Testis (tissue), 2 donors: ENCODE measurements at regions not wholly inside any gene's neighbourhood (a gene's known extent, or its start where the extent isn't known, plus 50 kb on each side); places are given as distances from the start of the nearest gene placed in this dataset.

Experiments
- DNase-seq: peaks from one replicate; pipeline ENCODE4 v3.0.0-alpha.2; 2019
- H3K27ac ChIP-seq, 2 donors: fragments of 200-600 bp; sonication (generic); one replicate each; pipeline ENCODE4 v1.5.1; 2019
- H3K27me3 ChIP-seq: fragments of 200-600 bp; sonication (generic); one replicate; pipeline ENCODE4 v1.5.1; 2019
- H3K36me3 ChIP-seq: fragments of 200-600 bp; sonication (generic); one replicate; pipeline ENCODE4 v1.5.1; 2017; ENCODE audit warnings: low read depth; ENCODE audit errors: missing control alignments
- H3K4me1 ChIP-seq: fragments of 200-600 bp; sonication (generic); one replicate; pipeline ENCODE4 v1.5.1; 2019
- H3K4me3 ChIP-seq, 2 donors: fragments of 200-600 bp; sonication (generic); one replicate each; pipeline ENCODE4 v1.5.1; 2017 to 2019
- H3K9me3 ChIP-seq: fragments of 200-600 bp; sonication (generic); one replicate; pipeline ENCODE4 v1.5.1; 2017
- CTCF ChIP-seq, 3 experiments: fragments of 450-650 bp in 2 of 3; fragments of 200-600 bp in 1 of 3; sonication (generic) in 1 of 3; IDR thresholded peaks; one replicate each; pipeline ENCODE4 v1.5.1; 2016 to 2019; ENCODE audit warnings: antibody characterized with exemption in 3 of 3, mild to moderate bottlenecking in 2 of 3, moderate library complexity in 1 of 3
- POLR2A ChIP-seq: fragments of 450-650 bp; IDR thresholded peaks from one replicate; pipeline ENCODE4 v1.6.1; 2017; ENCODE audit warnings: antibody characterized with exemption, mild to moderate bottlenecking, moderate library complexity
- WGBS, 2 donors: methylation state at CpG; one replicate each; pipeline ENCODE4 v1.1.5; 2018; 5-methylcytosine and 5-hydroxymethylcytosine counted together
- intact Hi-C: fragments of 100-400 bp; cut with DNase I; formaldehyde crosslinking; loops from one replicate; pipeline ENCODE4 v1.15.1; 2023; ENCODE audit warnings: low total_unique reads

GRCh38 chr5:98570661-98571191, 202.7 kb upstream of the RGMB start:
- intact Hi-C loops: no loop called here
- WGBS, 2 donors: 23 to 28% methylated on average over 1 of the region's 1 CpG
- TF ChIP-seq POLR2A: no peak
- no peak for TF ChIP-seq CTCF (IDR thresholded peaks at IDR 0.05)
- H3K9me3 ChIP-seq: no peaks in the 10 kb centered on the region
- H3K4me3 ChIP-seq: no peak overlapping the region
- no peak overlapping the region for H3K27ac ChIP-seq
- H3K27me3 ChIP-seq: no peaks in the 10 kb centered on the region
- DNase-seq: no peak
- H3K4me1 ChIP-seq: no peaks in the 10 kb centered on the region
- no peaks in the 10 kb centered on the region for H3K36me3 ChIP-seq

GRCh38 chr5:98573834-98574320, 199.6 kb upstream of the RGMB start:
- DNase-seq: no peak
- Histone ChIP-seq H3K4me3 (no peak overlapping the region), H3K36me3 (no peaks in the 10 kb centered on the region), H3K9me3 (no peaks in the 10 kb centered on the region), H3K27me3 (no peaks in the 10 kb centered on the region), H3K4me1 (no peaks in the 10 kb centered on the region), H3K27ac (no peak overlapping the region)
- no peak for TF ChIP-seq CTCF (IDR thresholded peaks at IDR 0.05)
- no peak for TF ChIP-seq POLR2A
- 71 to 76% methylated on average over 4 of the region's 4 CpGs for WGBS, 2 donors
- intact Hi-C loops: no loop called here

GRCh38 chr5:98576275-98576674, 197.2 kb upstream of the RGMB start:
- no peak overlapping the region for H3K27ac ChIP-seq
- intact Hi-C loops: no loop called here
- H3K27me3 ChIP-seq: no peaks in the 10 kb centered on the region
- H3K4me1 ChIP-seq: no peaks in the 10 kb centered on the region
- WGBS, 2 donors: 65 to 74% methylated on average over 13 to 20 of the region's 20 CpGs
- TF ChIP-seq CTCF (IDR thresholded peaks at IDR 0.05) (no peak), POLR2A (no peak)
- DNase-seq: no peak
- H3K4me3 ChIP-seq: no peak overlapping the region
- no peaks in the 10 kb centered on the region for H3K36me3 ChIP-seq
- no peaks in the 10 kb centered on the region for H3K9me3 ChIP-seq

GRCh38 chr5:98578438-98578837, 195.0 kb upstream of the RGMB start:
- no peak overlapping the region for H3K4me3 ChIP-seq
- H3K36me3 ChIP-seq: no peaks in the 10 kb centered on the region
- DNase-seq: no peak
- H3K27me3 ChIP-seq: no peaks in the 10 kb centered on the region
- no peaks in the 10 kb centered on the region for H3K4me1 ChIP-seq
- TF ChIP-seq CTCF (IDR thresholded peaks at IDR 0.05): no peak
- no peak for TF ChIP-seq POLR2A
- H3K9me3 ChIP-seq: no peaks in the 10 kb centered on the region
- H3K27ac ChIP-seq: no peak overlapping the region
- 79 to 90% methylated on average over 1 of the region's 1 CpG for WGBS, 2 donors
- intact Hi-C loops: no loop called here
